ENCODE measurements at regions not wholly inside any gene's neighbourhood (a gene's known extent, or its start where the extent isn't known, plus 50 kb on each side); places are given as distances from the start of the nearest gene placed in this dataset.
"Not testable (repeated sequence)": the region's sequence is repeated elsewhere in the genome, so short reads cannot be mapped to it uniquely, and the experiment has no call there.

DNA sequence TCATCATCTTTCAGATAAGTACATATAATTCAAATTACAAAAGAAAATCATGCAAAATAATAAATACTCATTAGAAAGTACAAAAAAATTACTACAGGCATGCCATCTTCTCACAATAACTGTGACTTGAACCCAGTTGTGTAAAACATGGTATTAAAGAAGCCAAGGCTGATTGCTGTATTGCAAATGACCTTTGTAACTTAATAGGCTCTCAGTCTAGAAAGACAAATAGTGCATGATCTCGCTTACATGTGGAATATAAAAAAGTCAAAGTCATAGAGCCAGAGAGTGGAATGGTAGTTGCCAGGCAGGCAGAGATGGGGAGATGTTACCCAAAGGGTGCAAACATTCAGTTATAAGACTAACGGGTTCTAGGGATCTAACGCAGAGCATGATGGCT is 626.1 kb downstream of the COL12A1 start:
- DNase-seq (ENCODE audit: low read depth), result no peak

- DNase-seq (ENCODE audit: low read depth), result peak; percentile 1
Measured at GRCh38 chr6:74579047-74579446, 626.8 kb downstream of the COL12A1 start.

- DNase-seq (ENCODE audit: low read depth), result peak; percentile 80
Measured at GRCh38 chr6:74578339-74578738, 627.5 kb downstream of the COL12A1 start.

- DNase-seq (ENCODE audit: low read depth), result no peak
Measured at GRCh38 chr6:74577619-74578018, 628.2 kb downstream of the COL12A1 start.

DNA sequence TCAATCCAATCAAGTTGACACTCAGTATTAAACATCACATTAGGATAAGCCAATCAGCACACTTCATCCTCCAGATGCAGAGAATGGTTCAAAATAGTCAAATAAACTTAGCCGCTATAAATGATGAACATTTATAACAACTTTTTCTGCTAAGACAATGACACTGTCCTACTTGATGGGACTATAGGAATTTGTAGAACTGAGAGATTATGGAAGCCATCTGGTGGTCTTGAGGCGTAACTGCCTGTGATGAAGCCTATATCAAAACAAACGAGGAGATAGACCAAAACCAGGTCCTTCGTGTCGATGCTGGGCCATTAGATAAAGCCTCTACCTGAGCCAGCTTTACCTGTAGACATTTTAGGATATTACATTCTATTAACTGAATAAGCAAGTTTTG is 631.1 kb downstream of the COL12A1 start:
- peak; percentile 23 for DNase-seq (ENCODE audit: low read depth)

DNA sequence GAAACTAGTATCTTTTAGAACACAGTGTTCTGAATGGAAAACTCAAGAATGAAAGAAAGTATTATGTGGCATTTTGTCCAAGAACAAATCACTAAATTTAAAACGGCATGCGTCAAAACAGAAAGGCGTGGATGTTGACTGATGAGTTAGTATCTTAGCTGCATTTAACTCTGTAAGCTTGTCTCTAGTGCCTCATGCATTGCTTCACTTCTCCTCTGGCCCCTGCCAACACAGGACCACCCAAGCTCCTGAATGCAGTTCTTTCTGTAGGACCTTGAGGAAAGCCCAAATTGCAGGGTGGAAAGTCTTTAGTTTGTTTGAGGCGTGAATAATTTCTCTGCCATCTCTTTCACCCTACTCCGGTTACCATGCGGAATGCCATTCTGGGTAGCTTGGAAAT is 632.2 kb downstream of the COL12A1 start:
- DNase-seq (ENCODE audit: low read depth), result no peak

- no peak for DNase-seq (ENCODE audit: low read depth)
Measured at GRCh38 chr6:74570044-74570443, 635.8 kb downstream of the COL12A1 start.

DNA sequence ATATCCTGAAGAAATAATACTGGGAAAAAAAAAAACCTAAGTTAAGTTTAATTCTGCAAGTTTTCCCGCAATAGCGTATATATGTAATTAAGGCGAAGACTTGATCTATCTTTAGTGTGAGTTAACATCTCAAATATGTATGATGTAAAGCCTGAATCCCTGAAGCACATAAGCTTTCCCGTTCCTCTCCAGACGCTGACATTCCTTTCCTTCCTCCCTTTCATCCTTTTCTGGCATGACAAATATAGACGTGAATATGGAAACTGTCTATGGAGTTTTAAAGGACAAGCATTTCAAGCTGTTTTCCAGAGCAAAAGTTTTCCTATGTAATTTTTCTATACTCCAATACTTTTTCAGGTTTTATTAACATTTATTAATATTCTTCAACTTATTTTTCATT is 637.0 kb downstream of the COL12A1 start:
- DNase-seq (ENCODE audit: low read depth), result no peak

GRCh38 chr6:74567923-74568290 is 637.9 kb downstream of the COL12A1 start:
- not testable (repeated sequence) for DNase-seq (ENCODE audit: low read depth)

DNA sequence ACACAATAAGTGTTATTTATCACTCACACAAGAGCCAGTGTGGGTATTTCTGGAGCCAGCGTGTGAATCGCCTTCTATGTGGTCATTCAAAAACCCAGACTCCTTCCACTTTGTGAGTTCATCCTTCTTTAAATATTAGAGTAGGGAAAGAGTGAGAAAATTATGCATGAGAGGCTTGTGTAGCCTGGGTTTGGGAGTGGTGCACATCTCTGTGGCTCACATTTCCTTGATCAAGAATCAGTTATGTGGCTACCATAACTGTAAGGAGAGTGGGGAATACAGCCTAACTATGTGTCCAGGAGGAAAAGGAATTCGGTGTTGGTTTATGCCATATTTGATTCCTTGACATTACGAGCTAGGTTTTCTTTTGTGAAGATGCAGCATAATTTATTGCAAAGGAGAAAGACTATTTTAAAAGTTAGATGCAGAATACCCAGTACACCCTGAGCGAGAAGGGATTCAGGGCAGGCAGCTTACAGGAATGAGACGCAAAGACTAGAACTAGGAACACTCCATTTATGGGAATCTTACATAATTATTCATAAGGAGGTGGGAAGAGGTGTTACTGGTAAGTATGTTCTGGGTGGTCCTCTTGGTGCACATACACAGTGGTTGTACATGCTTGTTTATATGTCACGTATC is 638.5 kb downstream of the COL12A1 start:
- DNase-seq (ENCODE audit: low read depth), result no peak

GRCh38 chr6:74557236-74557635 is 648.6 kb downstream of the COL12A1 start:
- DNase-seq (ENCODE audit: low read depth), result no peak

GRCh38 chr6:74554041-74554440 is 651.8 kb downstream of the COL12A1 start:
- no peak for DNase-seq (ENCODE audit: low read depth)

DNA sequence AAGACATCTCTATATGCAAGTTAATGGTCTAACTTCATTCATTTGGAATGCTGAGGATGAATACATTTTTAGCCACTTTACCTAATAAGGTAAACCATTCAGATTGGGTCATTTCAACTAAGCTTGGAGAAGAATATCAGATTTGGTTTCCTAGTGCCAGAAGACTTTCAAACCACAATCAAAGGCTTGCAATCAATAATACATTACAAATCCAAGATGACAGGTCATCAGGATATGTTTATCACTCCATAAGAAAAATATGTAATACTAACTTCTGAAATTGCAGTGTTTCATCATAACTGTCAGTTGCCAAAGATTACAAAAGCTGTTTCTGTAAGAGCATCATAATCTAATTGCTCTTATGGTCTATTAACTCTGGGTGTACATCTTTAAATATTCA is 654.0 kb downstream of the COL12A1 start:
- DNase-seq (ENCODE audit: low read depth), result no peak

- no peak for DNase-seq (ENCODE audit: low read depth)
Measured at GRCh38 chr6:74550821-74551220, 655.0 kb downstream of the COL12A1 start.

GRCh38 chr6:74549746-74550145 is 656.1 kb downstream of the COL12A1 start:
- DNase-seq (ENCODE audit: low read depth), result no peak

- peak; percentile 60 for DNase-seq (ENCODE audit: low read depth)
Measured at GRCh38 chr6:74534465-74535211, 671.2 kb downstream of the COL12A1 start.

DNA sequence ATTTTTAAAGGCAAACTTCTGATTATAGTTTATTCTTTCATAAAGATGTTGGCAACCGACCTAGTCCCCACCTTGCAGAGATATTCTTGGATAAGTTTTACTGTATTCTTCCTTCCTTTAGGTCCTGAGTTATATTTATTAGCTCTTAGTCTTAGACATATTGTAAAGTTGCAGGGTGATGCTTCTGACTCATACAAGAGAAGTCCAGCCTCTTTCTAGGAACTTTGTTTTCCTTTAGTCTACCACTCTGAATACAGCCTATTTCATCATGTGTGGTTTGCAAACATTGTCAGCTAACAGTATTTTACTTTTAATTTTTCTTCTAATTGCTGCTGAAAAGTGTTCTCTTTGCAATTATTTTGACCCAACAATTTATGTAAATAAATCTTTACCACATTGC is 686.7 kb downstream of the COL12A1 start:
- peak; percentile 54 for DNase-seq (ENCODE audit: low read depth)

GRCh38 chr6:74518035-74518434 is 687.8 kb downstream of the COL12A1 start:
- DNase-seq (ENCODE audit: low read depth), result no peak

GRCh38 chr6:74510878-74511277 is 695.0 kb downstream of the COL12A1 start:
- no peak for DNase-seq (ENCODE audit: low read depth)

DNA sequence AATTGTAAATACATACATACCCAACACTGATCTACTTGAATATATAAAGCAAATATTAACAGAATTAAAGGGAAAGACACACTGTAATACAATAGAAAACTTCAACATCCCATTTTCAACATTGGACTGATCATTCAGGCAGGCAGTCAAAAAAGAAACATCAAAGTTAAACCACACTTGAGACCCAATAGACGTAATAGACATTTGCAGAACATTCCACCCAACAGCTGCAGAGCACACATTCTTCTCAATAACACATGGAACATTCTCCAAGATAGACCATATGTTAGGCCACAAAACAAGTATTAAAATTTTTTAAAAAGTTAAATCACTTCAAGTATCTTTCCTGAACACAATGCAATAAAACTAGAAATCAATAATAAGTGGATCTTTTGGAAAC is 698.2 kb downstream of the COL12A1 start:
- DNase-seq (ENCODE audit: low read depth), result no peak

GRCh38 chr6:74505391-74505790 is 700.5 kb downstream of the COL12A1 start:
- no peak for DNase-seq (ENCODE audit: low read depth)

DNA sequence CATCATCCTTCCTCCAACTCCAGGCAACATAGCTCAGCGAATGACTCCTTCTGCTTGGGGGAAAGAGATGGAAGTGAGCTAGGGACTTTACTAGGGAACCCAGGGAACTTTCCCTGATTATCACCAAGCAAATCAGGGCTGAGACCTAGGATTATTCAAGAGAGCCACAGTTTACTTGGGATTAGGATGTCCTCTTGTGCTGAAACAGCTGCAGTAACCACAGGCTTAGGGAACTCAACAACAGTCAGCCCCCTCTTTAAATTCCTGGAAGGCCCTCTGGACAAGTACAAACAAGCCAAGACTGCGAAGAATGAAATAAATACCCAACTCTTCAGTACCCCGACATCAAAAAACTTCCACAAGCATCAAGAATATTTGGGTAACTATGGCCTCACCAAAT is 700.9 kb downstream of the COL12A1 start:
- DNase-seq (ENCODE audit: low read depth), result no peak

- no peak for DNase-seq (ENCODE audit: low read depth)
Measured at GRCh38 chr6:74492587-74492986, 713.3 kb downstream of the COL12A1 start.
